IMR-90 (cell line): ENCODE measurements at regions not wholly inside any gene's neighbourhood (a gene's known extent, or its start where the extent isn't known, plus 50 kb on each side); places are given as distances from the start of the nearest gene placed in this dataset.

Source experiments
- CHD1 ChIP-seq: IDR thresholded peaks from 2 replicates; pipeline ENCODE4 v1.6.1; 2012; ENCODE audit warnings: low read depth, low read length, improper control_type of control experiment
- FOS ChIP-seq: fragments of 150-350 bp; IDR thresholded peaks from 2 replicates; pipeline ENCODE4 v1.6.1; 2016; ENCODE audit warnings: low read depth, low read length
- MAFK ChIP-seq: IDR thresholded peaks from 2 replicates; pipeline ENCODE4 v1.6.1; 2012; ENCODE audit warnings: low read depth, low read length, improper control_type of control experiment
- MAZ ChIP-seq: IDR thresholded peaks from 2 replicates; pipeline ENCODE4 v1.6.1; 2012; ENCODE audit warnings: low read depth, mild to moderate bottlenecking, low read length, improper control_type of control experiment, moderate library complexity, borderline replicate concordance
- NFE2L2 ChIP-seq: fragments of 150-350 bp; IDR thresholded peaks from 2 replicates; pipeline ENCODE4 v1.6.1; 2016; ENCODE audit warnings: low read depth, mild to moderate bottlenecking, low read length
- POLR2A ChIP-seq: IDR thresholded peaks from 2 replicates; pipeline ENCODE4 v1.6.1; 2012; ENCODE audit warnings: mild to moderate bottlenecking, low read depth, low read length
- RAD21 ChIP-seq: IDR thresholded peaks from 2 replicates; pipeline ENCODE4 v1.6.1; 2012; ENCODE audit warnings: low read length, improper control_type of control experiment
- RCOR1 ChIP-seq: IDR thresholded peaks from 2 replicates; pipeline ENCODE4 v1.6.1; 2012; ENCODE audit warnings: mild to moderate bottlenecking, low read length, improper control_type of control experiment; ENCODE audit not compliant: insufficient replicate concordance
- SMC3 ChIP-seq: fragments of 150-350 bp; IDR thresholded peaks from 2 replicates; pipeline ENCODE4 v1.6.1; 2016; ENCODE audit warnings: low read depth, mild to moderate bottlenecking, antibody characterized with exemption, low read length, moderate library complexity
- TF ChIP-seq, protein P1 (sequence below): conservative IDR thresholded peaks from 2 replicates; pipeline ENCODE4 v1.5.1; 2012; ENCODE audit warnings: mild to moderate bottlenecking, low read depth, low read length, improper control_type of control experiment
- TF ChIP-seq, protein P2 (sequence below): fragments of 150-350 bp; IDR thresholded peaks from 2 replicates; pipeline ENCODE4 v1.6.1; 2016; ENCODE audit warnings: low read depth, mild to moderate bottlenecking, low read length, moderate library complexity, borderline replicate concordance
- TF ChIP-seq, protein P3 (sequence below): fragments of 150-350 bp; IDR thresholded peaks from 2 replicates; pipeline ENCODE4 v1.6.1; 2017; ENCODE audit warnings: mild to moderate bottlenecking, antibody characterized with exemption, low read length, low read depth

DNA sequence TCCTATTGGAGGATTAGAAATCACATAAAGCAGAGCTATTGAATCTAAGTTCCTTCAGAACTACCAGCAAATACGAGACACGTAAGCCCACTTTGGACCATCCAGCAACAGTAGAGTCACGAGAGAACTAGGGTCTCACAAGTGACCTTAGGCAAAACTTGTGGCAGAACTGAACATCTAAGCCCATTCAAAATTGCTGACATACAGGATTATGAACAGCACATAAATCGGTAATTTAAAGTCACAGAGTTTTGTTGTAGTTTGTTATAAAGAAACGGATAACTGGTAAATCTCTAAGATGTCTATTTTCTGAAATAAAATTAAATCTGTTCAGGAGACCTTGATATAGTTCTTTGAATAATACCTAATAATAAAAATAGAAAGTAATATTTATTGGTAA, 1366.0 kb downstream of the NCAM2 start:
- TF ChIP-seq MAFK = peak; percentile 80
- TF ChIP-seq, protein P1, sequence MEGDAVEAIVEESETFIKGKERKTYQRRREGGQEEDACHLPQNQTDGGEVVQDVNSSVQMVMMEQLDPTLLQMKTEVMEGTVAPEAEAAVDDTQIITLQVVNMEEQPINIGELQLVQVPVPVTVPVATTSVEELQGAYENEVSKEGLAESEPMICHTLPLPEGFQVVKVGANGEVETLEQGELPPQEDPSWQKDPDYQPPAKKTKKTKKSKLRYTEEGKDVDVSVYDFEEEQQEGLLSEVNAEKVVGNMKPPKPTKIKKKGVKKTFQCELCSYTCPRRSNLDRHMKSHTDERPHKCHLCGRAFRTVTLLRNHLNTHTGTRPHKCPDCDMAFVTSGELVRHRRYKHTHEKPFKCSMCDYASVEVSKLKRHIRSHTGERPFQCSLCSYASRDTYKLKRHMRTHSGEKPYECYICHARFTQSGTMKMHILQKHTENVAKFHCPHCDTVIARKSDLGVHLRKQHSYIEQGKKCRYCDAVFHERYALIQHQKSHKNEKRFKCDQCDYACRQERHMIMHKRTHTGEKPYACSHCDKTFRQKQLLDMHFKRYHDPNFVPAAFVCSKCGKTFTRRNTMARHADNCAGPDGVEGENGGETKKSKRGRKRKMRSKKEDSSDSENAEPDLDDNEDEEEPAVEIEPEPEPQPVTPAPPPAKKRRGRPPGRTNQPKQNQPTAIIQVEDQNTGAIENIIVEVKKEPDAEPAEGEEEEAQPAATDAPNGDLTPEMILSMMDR = no peak
- no peak for TF ChIP-seq MAZ
- TF ChIP-seq POLR2A = no peak
- TF ChIP-seq, protein P2, sequence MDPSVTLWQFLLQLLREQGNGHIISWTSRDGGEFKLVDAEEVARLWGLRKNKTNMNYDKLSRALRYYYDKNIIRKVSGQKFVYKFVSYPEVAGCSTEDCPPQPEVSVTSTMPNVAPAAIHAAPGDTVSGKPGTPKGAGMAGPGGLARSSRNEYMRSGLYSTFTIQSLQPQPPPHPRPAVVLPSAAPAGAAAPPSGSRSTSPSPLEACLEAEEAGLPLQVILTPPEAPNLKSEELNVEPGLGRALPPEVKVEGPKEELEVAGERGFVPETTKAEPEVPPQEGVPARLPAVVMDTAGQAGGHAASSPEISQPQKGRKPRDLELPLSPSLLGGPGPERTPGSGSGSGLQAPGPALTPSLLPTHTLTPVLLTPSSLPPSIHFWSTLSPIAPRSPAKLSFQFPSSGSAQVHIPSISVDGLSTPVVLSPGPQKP = no peak
- TF ChIP-seq SMC3 = no peak
- TF ChIP-seq RAD21 = no peak
- TF ChIP-seq RCOR1 = no peak
- TF ChIP-seq CHD1 = no peak
- TF ChIP-seq, protein P3, sequence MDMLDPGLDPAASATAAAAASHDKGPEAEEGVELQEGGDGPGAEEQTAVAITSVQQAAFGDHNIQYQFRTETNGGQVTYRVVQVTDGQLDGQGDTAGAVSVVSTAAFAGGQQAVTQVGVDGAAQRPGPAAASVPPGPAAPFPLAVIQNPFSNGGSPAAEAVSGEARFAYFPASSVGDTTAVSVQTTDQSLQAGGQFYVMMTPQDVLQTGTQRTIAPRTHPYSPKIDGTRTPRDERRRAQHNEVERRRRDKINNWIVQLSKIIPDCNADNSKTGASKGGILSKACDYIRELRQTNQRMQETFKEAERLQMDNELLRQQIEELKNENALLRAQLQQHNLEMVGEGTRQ = no peak
- no peak for TF ChIP-seq FOS
- TF ChIP-seq NFE2L2 = no peak
